ENCODE measurements at regions not wholly inside any gene's neighbourhood (a gene's known extent, or its start where the extent isn't known, plus 50 kb on each side); places are given as distances from the start of the nearest gene placed in this dataset.

DNA sequence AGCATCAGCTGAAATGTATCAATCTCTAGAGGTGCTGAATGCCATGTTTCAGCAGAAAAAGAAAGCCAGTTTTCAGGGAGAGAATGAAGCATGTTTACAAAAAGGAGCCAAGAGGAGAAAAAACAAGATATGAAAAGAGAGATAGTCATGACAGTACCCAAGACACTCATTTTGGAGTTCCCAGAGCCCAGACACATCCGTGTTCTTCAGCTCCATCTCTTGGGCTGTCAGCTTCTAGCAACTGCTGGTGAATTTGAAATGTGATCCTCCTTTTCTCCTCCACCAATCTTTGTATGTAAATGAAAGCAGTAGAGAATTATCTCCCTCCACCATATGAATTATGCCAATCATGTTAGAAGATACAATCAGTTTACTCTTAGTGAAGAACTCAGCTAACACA, 93.0 kb upstream of the SLC25A36 start:
- TF ChIP-seq CTCF (IDR thresholded peaks at IDR 0.05): no peak
- no peak for TF ChIP-seq EZH2phosphoT487 (IDR thresholded peaks at IDR 0.05; ENCODE audit: borderline replicate concordance, low read depth)
- no peak for TF ChIP-seq GABPA (IDR thresholded peaks at IDR 0.05; ENCODE audit: low read depth)
- TF ChIP-seq EP300 (IDR thresholded peaks at IDR 0.05; ENCODE audit: borderline replicate concordance in 1 of 2, low read depth in 1 of 2, low read length in 1 of 2): no peak
